SK-N-SH treated with all-trans-retinoic acid at 6 μM for 48 hours (cell line): ENCODE measurements at regions not wholly inside any gene's neighbourhood (a gene's known extent, or its start where the extent isn't known, plus 50 kb on each side); places are given as distances from the start of the nearest gene placed in this dataset.

Experiments used
- ATAC-seq: fragments of 200-7000 bp; cut with Tn5 transposase; 3 replicates; pipeline ENCODE4 v1.9.1; 2020; ENCODE audit warnings: mild to moderate bottlenecking, moderate library complexity
- ARNTL ChIP-seq: fragments of 450-650 bp; formaldehyde crosslinking; IDR thresholded peaks from 2 replicates; pipeline ENCODE4 v1.5.0; 2020; ENCODE audit warnings: low read depth, mild to moderate bottlenecking, moderate library complexity, borderline replicate concordance
- BACH2 ChIP-seq: fragments of 250-450 bp; sonication (Bioruptor Pico); IDR thresholded peaks from 2 replicates; pipeline ENCODE4 v1.9.0; 2021; ENCODE audit warnings: mild to moderate bottlenecking, borderline replicate concordance
- CSDC2 ChIP-seq: fragments of 250-450 bp; sonication (Bioruptor Pico); IDR thresholded peaks from 2 replicates; pipeline ENCODE4 v1.5.0; 2020; ENCODE audit warnings: mild to moderate bottlenecking, moderate library complexity
- CSRNP3 ChIP-seq: fragments of 250-450 bp; sonication (Bioruptor Pico); IDR thresholded peaks from 2 replicates; pipeline ENCODE4 v1.5.1; 2021; ENCODE audit warnings: mild to moderate bottlenecking, moderate library complexity
- ESRRG ChIP-seq: fragments of 250-450 bp; sonication (Bioruptor Pico); IDR thresholded peaks from 2 replicates; pipeline ENCODE4 v1.6.1; 2021; ENCODE audit warnings: mild to moderate bottlenecking
- ISL1 ChIP-seq: fragments of 250-450 bp; sonication (Bioruptor Pico); IDR thresholded peaks from 2 replicates; pipeline ENCODE4 v2.1.2; 2022; ENCODE audit warnings: mild to moderate bottlenecking, moderate library complexity
- PATZ1 ChIP-seq: fragments of 250-450 bp; sonication (Bioruptor Pico); IDR thresholded peaks from 2 replicates; pipeline ENCODE4 v1.8.0; 2020; ENCODE audit warnings: mild to moderate bottlenecking, moderate library complexity, borderline replicate concordance
- PPARA ChIP-seq: fragments of 250-450 bp; sonication (Bioruptor Pico); IDR thresholded peaks from 2 replicates; pipeline ENCODE4 v1.5.0; 2020; ENCODE audit warnings: mild to moderate bottlenecking, borderline replicate concordance
- SNAI2 ChIP-seq: fragments of 250-450 bp; sonication (Bioruptor Pico); IDR thresholded peaks from 2 replicates; pipeline ENCODE4 v1.5.0; 2020; ENCODE audit warnings: mild to moderate bottlenecking, moderate library complexity
- TCF4 ChIP-seq: fragments of 250-450 bp; sonication (Bioruptor Pico); IDR thresholded peaks from 2 replicates; pipeline ENCODE4 v1.8.0; 2021; ENCODE audit warnings: mild to moderate bottlenecking, moderate library complexity, borderline replicate concordance
- TOX ChIP-seq: fragments of 250-450 bp; sonication (Bioruptor Pico); IDR thresholded peaks from 2 replicates; pipeline ENCODE4 v1.8.0; 2021; ENCODE audit warnings: mild to moderate bottlenecking, moderate library complexity, borderline replicate concordance
- ZC3H10 ChIP-seq: fragments of 250-450 bp; sonication (Bioruptor Pico); IDR thresholded peaks from 2 replicates; pipeline ENCODE4 v1.5.1; 2021; ENCODE audit warnings: mild to moderate bottlenecking, moderate library complexity
- ZFP3 ChIP-seq: fragments of 250-450 bp; sonication (Bioruptor Pico); IDR thresholded peaks from 2 replicates; pipeline ENCODE4 v1.5.0; 2020; ENCODE audit warnings: mild to moderate bottlenecking, moderate library complexity
- ZFP30 ChIP-seq: fragments of 450-650 bp; formaldehyde crosslinking; IDR thresholded peaks from 2 replicates; pipeline ENCODE4 v1.5.0; 2022; ENCODE audit warnings: mild to moderate bottlenecking, moderate library complexity
- ZNF70 ChIP-seq: fragments of 450-650 bp; formaldehyde crosslinking; IDR thresholded peaks from 2 replicates; pipeline ENCODE4 v1.5.0; 2020; ENCODE audit warnings: mild to moderate bottlenecking, moderate library complexity
- ZNF8 ChIP-seq: fragments of 450-650 bp; formaldehyde crosslinking; IDR thresholded peaks from 2 replicates; pipeline ENCODE4 v1.5.0; 2020; ENCODE audit warnings: mild to moderate bottlenecking, moderate library complexity
- TF ChIP-seq, protein P1 (sequence below): fragments of 250-450 bp; sonication (Bioruptor Pico); IDR thresholded peaks from 2 replicates; pipeline ENCODE4 v1.5.0; 2020; ENCODE audit warnings: mild to moderate bottlenecking, moderate library complexity
- TF ChIP-seq, protein P2 (sequence below): fragments of 250-450 bp; sonication (Bioruptor Pico); IDR thresholded peaks from 2 replicates; pipeline ENCODE4 v1.5.1; 2020; ENCODE audit warnings: low read depth, mild to moderate bottlenecking, moderate library complexity

GRCh38 chr13:47109028-47109427, 212.2 kb upstream of the HTR2A start:
- ATAC-seq, result no peak
- TF ChIP-seq ZNF8, result no peak

GRCh38 chr13:47100214-47100853, 203.5 kb upstream of the HTR2A start:
- ATAC-seq, result no peak
- TF ChIP-seq ISL1 (no peak), ARNTL (CRISPR knock-in tag) (no peak), TCF4 (CRISPR knock-in tag) (peak; percentile 50; the same call in 1 of the 2 replicates), ZC3H10 (CRISPR knock-in tag) (no peak)

- ATAC-seq, result no peak
Observed at GRCh38 chr13:47094734-47095434, 198.0 kb upstream of the HTR2A start.

GRCh38 chr13:47092202-47092601, 195.3 kb upstream of the HTR2A start:
- ATAC-seq, result no peak
- TF ChIP-seq PATZ1 (no peak), TOX (CRISPR knock-in tag) (no peak), ZFP30 (no peak), TCF4 (CRISPR knock-in tag) (no peak), CSDC2 (CRISPR knock-in tag) (no peak), BACH2 (CRISPR knock-in tag) (no peak), ZFP3 (CRISPR knock-in tag) (no peak)

More at GRCh38 chr13:47094734-47095434, 198.0 kb upstream of the HTR2A start:
- TF ChIP-seq PATZ1, result no peak
- TF ChIP-seq ZNF70, result no peak
- no peak for TF ChIP-seq PPARA (CRISPR knock-in tag)
- TF ChIP-seq ESRRG (CRISPR knock-in tag), result no peak
- no peak for TF ChIP-seq CSRNP3 (CRISPR knock-in tag)

DNA sequence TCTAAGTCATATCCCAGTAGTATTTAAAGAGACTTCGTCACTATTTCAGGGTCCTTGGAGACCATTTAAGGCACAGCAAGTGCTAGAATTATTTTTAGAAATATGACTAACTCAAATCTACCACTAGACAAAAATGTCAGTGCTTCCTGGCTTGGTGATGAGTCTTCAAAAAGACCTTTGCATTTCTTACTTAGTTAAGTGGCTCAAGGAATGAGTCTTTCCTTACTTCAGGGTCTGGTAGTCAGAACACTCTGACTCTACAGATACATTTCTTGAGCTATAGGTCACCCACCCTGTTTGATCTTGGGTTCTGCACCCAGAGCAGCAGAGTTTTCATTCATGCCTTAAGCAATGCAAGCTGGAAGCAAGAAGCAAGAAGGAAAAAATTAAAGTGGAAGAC, 191.0 kb upstream of the HTR2A start:
- peak; percentile 82 for ATAC-seq
- no peak for TF ChIP-seq PATZ1
- TF ChIP-seq CSDC2 (CRISPR knock-in tag), result no peak
- no peak for TF ChIP-seq ESRRG (CRISPR knock-in tag)
- TF ChIP-seq, protein P1, sequence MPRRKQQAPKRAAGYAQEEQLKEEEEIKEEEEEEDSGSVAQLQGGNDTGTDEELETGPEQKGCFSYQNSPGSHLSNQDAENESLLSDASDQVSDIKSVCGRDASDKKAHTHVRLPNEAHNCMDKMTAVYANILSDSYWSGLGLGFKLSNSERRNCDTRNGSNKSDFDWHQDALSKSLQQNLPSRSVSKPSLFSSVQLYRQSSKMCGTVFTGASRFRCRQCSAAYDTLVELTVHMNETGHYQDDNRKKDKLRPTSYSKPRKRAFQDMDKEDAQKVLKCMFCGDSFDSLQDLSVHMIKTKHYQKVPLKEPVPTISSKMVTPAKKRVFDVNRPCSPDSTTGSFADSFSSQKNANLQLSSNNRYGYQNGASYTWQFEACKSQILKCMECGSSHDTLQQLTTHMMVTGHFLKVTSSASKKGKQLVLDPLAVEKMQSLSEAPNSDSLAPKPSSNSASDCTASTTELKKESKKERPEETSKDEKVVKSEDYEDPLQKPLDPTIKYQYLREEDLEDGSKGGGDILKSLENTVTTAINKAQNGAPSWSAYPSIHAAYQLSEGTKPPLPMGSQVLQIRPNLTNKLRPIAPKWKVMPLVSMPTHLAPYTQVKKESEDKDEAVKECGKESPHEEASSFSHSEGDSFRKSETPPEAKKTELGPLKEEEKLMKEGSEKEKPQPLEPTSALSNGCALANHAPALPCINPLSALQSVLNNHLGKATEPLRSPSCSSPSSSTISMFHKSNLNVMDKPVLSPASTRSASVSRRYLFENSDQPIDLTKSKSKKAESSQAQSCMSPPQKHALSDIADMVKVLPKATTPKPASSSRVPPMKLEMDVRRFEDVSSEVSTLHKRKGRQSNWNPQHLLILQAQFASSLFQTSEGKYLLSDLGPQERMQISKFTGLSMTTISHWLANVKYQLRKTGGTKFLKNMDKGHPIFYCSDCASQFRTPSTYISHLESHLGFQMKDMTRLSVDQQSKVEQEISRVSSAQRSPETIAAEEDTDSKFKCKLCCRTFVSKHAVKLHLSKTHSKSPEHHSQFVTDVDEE (CRISPR knock-in tag), result no peak
- TF ChIP-seq, protein P2, sequence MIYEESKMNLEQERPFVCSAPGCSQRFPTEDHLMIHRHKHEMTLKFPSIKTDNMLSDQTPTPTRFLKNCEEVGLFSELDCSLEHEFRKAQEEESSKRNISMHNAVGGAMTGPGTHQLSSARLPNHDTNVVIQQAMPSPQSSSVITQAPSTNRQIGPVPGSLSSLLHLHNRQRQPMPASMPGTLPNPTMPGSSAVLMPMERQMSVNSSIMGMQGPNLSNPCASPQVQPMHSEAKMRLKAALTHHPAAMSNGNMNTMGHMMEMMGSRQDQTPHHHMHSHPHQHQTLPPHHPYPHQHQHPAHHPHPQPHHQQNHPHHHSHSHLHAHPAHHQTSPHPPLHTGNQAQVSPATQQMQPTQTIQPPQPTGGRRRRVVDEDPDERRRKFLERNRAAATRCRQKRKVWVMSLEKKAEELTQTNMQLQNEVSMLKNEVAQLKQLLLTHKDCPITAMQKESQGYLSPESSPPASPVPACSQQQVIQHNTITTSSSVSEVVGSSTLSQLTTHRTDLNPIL (CRISPR knock-in tag), result no peak
- TF ChIP-seq ARNTL (CRISPR knock-in tag), result no peak
- TF ChIP-seq SNAI2 (CRISPR knock-in tag), result no peak
- no peak for TF ChIP-seq TOX (CRISPR knock-in tag)
- TF ChIP-seq ZC3H10 (CRISPR knock-in tag), result no peak
- no peak for TF ChIP-seq CSRNP3 (CRISPR knock-in tag)
- no peak for TF ChIP-seq ZNF8
